SK-N-SH (cell line): ENCODE measurements at regions not wholly inside any gene's neighbourhood (a gene's known extent, or its start where the extent isn't known, plus 50 kb on each side); places are given as distances from the start of the nearest gene placed in this dataset.

ENCODE experiments used
- CTCF ChIA-PET: fragments of 300-600, 350-600 bp; formaldehyde crosslinking; extraction: SDS; loops from one replicate; lab custom pipeline; 2021; lab: Yijun Ruan, JAX
- POLR2A ChIA-PET: fragments of 350-600 bp; sonication (Branson Sonifier 250); formaldehyde crosslinking; extraction: SDS; loops from one replicate; lab custom pipeline; 2020; ENCODE audit warnings: antibody characterized with exemption, inconsistent platforms; lab: Yijun Ruan, JAX
- DNase-seq: peaks from one replicate; pipeline ENCODE4 v3.0.0; 2012
- H2AFZ ChIP-seq: fragments of 200-600 bp; sonication (generic); 2 replicates; pipeline ENCODE4 v1.8.1; 2016; ENCODE audit warnings: antibody characterized with exemption, mild to moderate bottlenecking, low read depth
- H3F3A ChIP-seq: fragments of 200-600 bp; sonication (generic); replicated peaks from 2 replicates; pipeline ENCODE3; 2016; ENCODE audit warnings: antibody characterized with exemption, mild to moderate bottlenecking; ENCODE audit not compliant: insufficient read depth
- H3K27ac ChIP-seq, 2 experiments: fragments of 200-500 bp in 1 of 2; fragments of 200-600 bp in 1 of 2; sonication (Bioruptor generic) in 1 of 2; sonication (generic), shearing (Covaris generic) in 1 of 2; 2 replicates each; pipeline versions ENCODE4 v1.5.1 to v1.6.1; 2014 to 2016; ENCODE audit warnings: low read depth in 2 of 2, inconsistent platforms in 1 of 2, low read length in 1 of 2, mild to moderate bottlenecking in 1 of 2, mixed read lengths in 1 of 2
- H3K27me3 ChIP-seq: fragments of 200-600 bp; sonication (generic), shearing (Covaris generic); 2 replicates; pipeline ENCODE4 v1.6.1; 2016; ENCODE audit warnings: mixed run types; ENCODE audit not compliant: insufficient read depth
- H3K36me3 ChIP-seq, 2 experiments: fragments of 200-500 bp in 1 of 2; fragments of 200-600 bp in 1 of 2; sonication (Bioruptor generic) in 1 of 2; sonication (generic) in 1 of 2; replicated peaks in 1 of 2; 2 replicates each; pipeline versions ENCODE3 to v1.5.1; 2014 to 2016; ENCODE audit warnings: low read length in 1 of 2, mild to moderate bottlenecking in 1 of 2; ENCODE audit not compliant: insufficient read depth in 2 of 2, control insufficient read depth in 1 of 2
- H3K4me1 ChIP-seq, 2 experiments: fragments of 200-500 bp in 1 of 2; fragments of 200-600 bp in 1 of 2; sonication (Bioruptor generic) in 1 of 2; sonication (generic), shearing (Covaris generic) in 1 of 2; 2 replicates each; pipeline versions ENCODE4 v1.5.1 to v1.6.1; 2014 to 2016; ENCODE audit warnings: low read depth in 1 of 2, low read length in 1 of 2, mixed run types in 1 of 2; ENCODE audit not compliant: insufficient read depth in 2 of 2, control insufficient read depth in 1 of 2
- H3K4me2 ChIP-seq: fragments of 200-600 bp; sonication (generic), shearing (Covaris generic); 2 replicates; pipeline ENCODE4 v1.6.1; 2017; ENCODE audit warnings: mixed run types
- H3K4me3 ChIP-seq, 2 experiments: fragments of 200-500 bp in 1 of 2; fragments of 200-600 bp in 1 of 2; sonication (Bioruptor generic) in 1 of 2; sonication (generic), shearing (Covaris generic) in 1 of 2; 2 replicates each; pipeline versions ENCODE4 v1.5.1 to v1.8.1; 2014 to 2016; ENCODE audit warnings: low read depth in 2 of 2, inconsistent platforms in 1 of 2, low read length in 1 of 2, mild to moderate bottlenecking in 1 of 2, mixed read lengths in 1 of 2, moderate library complexity in 1 of 2
- H3K79me2 ChIP-seq: fragments of 200-600 bp; sonication (generic); 2 replicates; pipeline ENCODE4 v1.8.1; 2017; ENCODE audit warnings: mild to moderate bottlenecking; ENCODE audit not compliant: insufficient read depth
- H3K9ac ChIP-seq: fragments of 200-600 bp; sonication (generic); 2 replicates; pipeline ENCODE4 v1.6.1; 2017; ENCODE audit warnings: mixed run types
- H3K9me2 ChIP-seq: fragments of 200-600 bp; sonication (generic); 2 replicates; pipeline ENCODE4 v1.6.1; 2017; ENCODE audit warnings: mixed run types
- H3K9me3 ChIP-seq: fragments of 200-600 bp; sonication (generic); 2 replicates; pipeline ENCODE4 v1.6.1; 2017; ENCODE audit warnings: mixed run types, mild to moderate bottlenecking, moderate library complexity
- H4K20me1 ChIP-seq: fragments of 200-600 bp; sonication (generic); 2 replicates; pipeline ENCODE4 v1.6.1; 2017; ENCODE audit warnings: mild to moderate bottlenecking, mixed run types; ENCODE audit not compliant: insufficient read depth
- ELF1 ChIP-seq: IDR thresholded peaks from 2 replicates; pipeline ENCODE4 v1.4.0; 2012
- EP300 ChIP-seq, 2 experiments: IDR thresholded peaks; 2 replicates each; pipeline versions ENCODE4 v1.4.0 to v1.6.1; 2012; ENCODE audit warnings: borderline replicate concordance in 1 of 2, low read depth in 1 of 2, low read length in 1 of 2
- FOSL2 ChIP-seq: IDR thresholded peaks from 2 replicates; pipeline ENCODE4 v1.4.0; 2012; ENCODE audit warnings: low read depth, mild to moderate bottlenecking, moderate library complexity, borderline replicate concordance
- FOXJ3 ChIP-seq: sonication (generic); formaldehyde crosslinking; IDR thresholded peaks from 2 replicates; pipeline ENCODE4 v1.5.1; 2020; ENCODE audit warnings: mild to moderate bottlenecking, missing genetic modification reagents
- IRF3 ChIP-seq: fragments of 150-350 bp; IDR thresholded peaks from 2 replicates; pipeline ENCODE4 v1.6.1; 2016; ENCODE audit warnings: mild to moderate bottlenecking, low read depth, low read length
- JUND ChIP-seq: IDR thresholded peaks from 2 replicates; pipeline ENCODE4 v1.4.0; 2012
- MEF2A ChIP-seq: IDR thresholded peaks from 2 replicates; pipeline ENCODE4 v1.4.0; 2012; ENCODE audit warnings: low read depth, borderline replicate concordance
- NFIC ChIP-seq: IDR thresholded peaks from 2 replicates; pipeline ENCODE4 v1.4.0; 2012; ENCODE audit warnings: borderline replicate concordance
- NRF1 ChIP-seq: IDR thresholded peaks from 2 replicates; pipeline ENCODE4 v1.6.1; 2012; ENCODE audit warnings: low read depth, mild to moderate bottlenecking, low read length
- PBX3 ChIP-seq: IDR thresholded peaks from 2 replicates; pipeline ENCODE4; 2012
- RAD21 ChIP-seq: IDR thresholded peaks from 2 replicates; pipeline ENCODE4 v1.6.1; 2012; ENCODE audit warnings: mild to moderate bottlenecking, low read length
- RCOR1 ChIP-seq: fragments of 150-350 bp; IDR thresholded peaks from 2 replicates; pipeline ENCODE4 v1.6.1; 2017; ENCODE audit warnings: antibody characterized with exemption, low read length
- RFX5 ChIP-seq: IDR thresholded peaks from 2 replicates; pipeline ENCODE4 v1.6.1; 2012; ENCODE audit warnings: mild to moderate bottlenecking, improper control_type of control experiment, low read length
- RXRA ChIP-seq: IDR thresholded peaks from 2 replicates; pipeline ENCODE4 v1.4.0; 2012; ENCODE audit warnings: low read depth, mild to moderate bottlenecking, borderline replicate concordance
- SIN3A ChIP-seq: IDR thresholded peaks from 2 replicates; pipeline ENCODE4 v1.6.1; 2012; ENCODE audit warnings: low read depth, mild to moderate bottlenecking, low read length, moderate library complexity, borderline replicate concordance
- TCF12 ChIP-seq: IDR thresholded peaks from 2 replicates; pipeline ENCODE4 v1.4.0; 2012
- USF1 ChIP-seq: IDR thresholded peaks from 2 replicates; pipeline ENCODE4 v1.4.0; 2012; ENCODE audit warnings: low read depth, borderline replicate concordance
- USF2 ChIP-seq: fragments of 150-350 bp; IDR thresholded peaks from 2 replicates; pipeline ENCODE4 v1.6.1; 2017; ENCODE audit warnings: antibody characterized with exemption, low read length, low read depth, borderline replicate concordance
- YY1 ChIP-seq: IDR thresholded peaks from 2 replicates; pipeline ENCODE4 v1.4.0; 2012; ENCODE audit warnings: low read depth, mild to moderate bottlenecking
- ZBTB33 ChIP-seq: IDR thresholded peaks from 2 replicates; pipeline ENCODE4 v1.4.0; 2012; ENCODE audit warnings: low read depth, borderline replicate concordance

- no peak overlapping the region for H3K4me3 ChIP-seq
- H3F3A ChIP-seq: no peaks in the 10 kb centered on the region
- H3K4me1 ChIP-seq: no peaks in the 10 kb centered on the region
- no peak overlapping the region for H3K27ac ChIP-seq
- no peak for DNase-seq
- H3K9ac ChIP-seq: no peak overlapping the region
- no peaks in the 10 kb centered on the region for H4K20me1 ChIP-seq
- POLR2A ChIA-PET: no interaction called here
- H3K9me2 ChIP-seq: no peaks in the 10 kb centered on the region
- H2AFZ ChIP-seq: no peak overlapping the region
- no peak overlapping the region for H3K4me2 ChIP-seq
- H3K36me3 ChIP-seq: no peaks in the 10 kb centered on the region
- CTCF ChIA-PET: no interaction called here
- TF ChIP-seq TCF12 (peak; percentile 49), EP300 (IDR thresholded peaks at IDR 0.05; ENCODE audit: borderline replicate concordance in 1 of 2, low read depth in 1 of 2, low read length in 1 of 2) (peak in 1 of 2 experiments; percentile 39; a peak in 1 of 4 replicates), RAD21 (no peak), NFIC (peak; percentile 10; the same call in 1 of the 2 replicates), FOXJ3 (CRISPR knock-in tag) (no peak), FOSL2 (peak; percentile 65; the same call in 1 of the 2 replicates), YY1 (no peak), USF1 (no peak), IRF3 (no peak), PBX3 (peak; percentile 77), MEF2A (no peak), JUND (peak; percentile 50), NRF1 (no peak), ELF1 (no peak), RXRA (no peak), SIN3A (no peak), RCOR1 (no peak), RFX5 (no peak), USF2 (no peak), ZBTB33 (no peak)
- no peaks in the 10 kb centered on the region for H3K27me3 ChIP-seq
- no peaks in the 10 kb centered on the region for H3K79me2 ChIP-seq
- no peaks in the 10 kb centered on the region for H3K9me3 ChIP-seq
Measured at GRCh38 chr5:125142458-125142857, 396.0 kb upstream of the ZNF608 start.
